Bronchial epithelial cell (primary cell): ENCODE measurements at regions not wholly inside any gene's neighbourhood (a gene's known extent, or its start where the extent isn't known, plus 50 kb on each side); places are given as distances from the start of the nearest gene placed in this dataset.

ENCODE experiments used
- DNase-seq: peaks from one replicate; pipeline ENCODE4 v3.0.0-alpha.2; 2010; ENCODE audit warnings: low read depth
- FAIRE-seq: peaks from 2 replicates; lab custom pipeline; 2011; peaks lifted over from hg19 to GRCh38; lab: Jason Lieb, UNC
- H3K27me3 ChIP-seq: 2 replicates; pipeline ENCODE4 v1.5.1; 2011; ENCODE audit warnings: low read length; ENCODE audit not compliant: control insufficient read depth, insufficient read depth
- H3K36me3 ChIP-seq: 2 replicates; pipeline ENCODE4 v1.5.1; 2011; ENCODE audit warnings: low read length; ENCODE audit not compliant: control insufficient read depth, insufficient read depth
- H3K4me3 ChIP-seq: 2 replicates; pipeline ENCODE4 v1.5.1; 2011; ENCODE audit warnings: mild to moderate bottlenecking, low read depth, low read length, control low read depth
- TF ChIP-seq, protein P1 (sequence below): IDR thresholded peaks from 2 replicates; pipeline ENCODE4 v1.5.1; 2011; ENCODE audit warnings: mild to moderate bottlenecking, moderate library complexity, low read length, control low read depth, inconsistent platforms; ENCODE audit not compliant: insufficient read depth, severe bottlenecking

DNA sequence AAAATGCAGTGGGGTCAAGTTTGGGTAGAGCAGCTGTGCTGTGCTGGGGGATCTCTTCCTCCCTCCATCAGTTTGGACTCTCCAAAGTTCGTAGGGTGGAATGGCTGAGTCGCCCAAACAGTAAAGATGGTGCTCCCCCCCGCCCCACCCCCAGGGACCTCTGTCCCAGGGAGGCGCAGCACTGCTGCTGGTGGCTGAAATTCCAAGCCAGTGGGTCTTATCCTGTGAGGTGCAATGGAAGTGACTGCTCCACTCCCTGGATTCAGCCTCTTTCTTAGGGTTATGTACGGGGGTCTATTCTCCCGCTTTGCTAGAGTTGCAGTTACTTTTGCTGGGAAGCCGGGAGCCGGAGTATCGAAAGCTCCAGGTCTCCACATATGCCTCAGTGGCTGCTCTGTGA is 97.5 kb upstream of the CTAGE1 start:
- H3K4me3 ChIP-seq = no peak overlapping the region
- FAIRE-seq = no peak
- DNase-seq = no peak
- no peaks in the 10 kb centered on the region for H3K27me3 ChIP-seq
- TF ChIP-seq, protein P1, sequence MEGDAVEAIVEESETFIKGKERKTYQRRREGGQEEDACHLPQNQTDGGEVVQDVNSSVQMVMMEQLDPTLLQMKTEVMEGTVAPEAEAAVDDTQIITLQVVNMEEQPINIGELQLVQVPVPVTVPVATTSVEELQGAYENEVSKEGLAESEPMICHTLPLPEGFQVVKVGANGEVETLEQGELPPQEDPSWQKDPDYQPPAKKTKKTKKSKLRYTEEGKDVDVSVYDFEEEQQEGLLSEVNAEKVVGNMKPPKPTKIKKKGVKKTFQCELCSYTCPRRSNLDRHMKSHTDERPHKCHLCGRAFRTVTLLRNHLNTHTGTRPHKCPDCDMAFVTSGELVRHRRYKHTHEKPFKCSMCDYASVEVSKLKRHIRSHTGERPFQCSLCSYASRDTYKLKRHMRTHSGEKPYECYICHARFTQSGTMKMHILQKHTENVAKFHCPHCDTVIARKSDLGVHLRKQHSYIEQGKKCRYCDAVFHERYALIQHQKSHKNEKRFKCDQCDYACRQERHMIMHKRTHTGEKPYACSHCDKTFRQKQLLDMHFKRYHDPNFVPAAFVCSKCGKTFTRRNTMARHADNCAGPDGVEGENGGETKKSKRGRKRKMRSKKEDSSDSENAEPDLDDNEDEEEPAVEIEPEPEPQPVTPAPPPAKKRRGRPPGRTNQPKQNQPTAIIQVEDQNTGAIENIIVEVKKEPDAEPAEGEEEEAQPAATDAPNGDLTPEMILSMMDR = no peak
- no peaks in the 10 kb centered on the region for H3K36me3 ChIP-seq

DNA sequence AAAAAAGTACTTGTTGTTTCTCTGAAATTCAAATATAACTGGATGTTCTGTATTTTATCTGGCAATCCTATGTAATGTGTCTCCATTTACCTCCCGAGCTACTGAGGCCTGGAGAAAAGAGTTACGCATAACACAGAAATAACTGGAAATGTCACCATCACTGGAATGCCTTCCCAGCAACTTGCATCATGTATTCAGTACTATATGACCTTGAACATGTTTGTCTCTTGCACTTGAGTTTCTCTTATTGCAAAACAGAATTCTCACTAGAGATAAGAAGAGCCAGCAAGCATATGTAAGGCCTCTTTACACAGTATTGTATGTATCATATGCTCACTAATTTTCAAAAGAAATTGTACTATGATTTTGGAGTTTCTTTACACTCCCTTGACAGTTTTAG is 99.6 kb upstream of the CTAGE1 start:
- Histone ChIP-seq H3K27me3 (no peaks in the 10 kb centered on the region), H3K4me3 (no peak overlapping the region), H3K36me3 (no peaks in the 10 kb centered on the region)
- TF ChIP-seq, protein P1 = no peak
- no peak for DNase-seq
- FAIRE-seq = no peak

DNA sequence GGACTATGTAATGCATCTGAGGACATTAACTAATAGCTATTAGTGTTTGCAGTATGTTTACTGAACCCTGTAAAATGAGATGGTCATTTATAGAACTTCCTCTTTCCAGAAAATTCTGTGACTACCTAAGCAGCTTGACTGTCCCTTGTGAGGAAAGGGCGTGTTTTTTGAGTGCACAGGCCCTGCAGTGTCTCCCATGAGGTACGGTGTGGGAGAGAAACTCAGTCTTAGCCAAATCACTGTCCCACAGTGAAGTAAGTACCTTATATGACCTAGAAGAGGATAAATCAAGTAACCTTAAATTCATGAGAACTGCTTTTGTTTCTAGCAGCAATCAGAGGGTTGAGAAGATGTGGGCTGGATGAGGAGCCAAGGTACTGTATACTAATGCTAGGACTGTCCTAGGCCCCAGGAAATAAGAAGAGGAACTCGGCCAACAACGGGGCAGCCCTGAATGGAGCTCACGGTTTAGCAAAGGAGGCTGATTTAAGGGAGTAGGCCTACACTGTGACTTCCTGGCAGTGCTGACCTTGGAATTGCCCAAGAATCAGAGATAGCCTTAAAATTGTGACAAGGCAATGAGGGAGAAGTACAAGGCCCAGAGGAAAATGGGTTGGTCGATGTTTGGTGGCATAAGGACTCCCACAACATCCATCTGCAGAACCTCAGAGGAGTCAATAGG is 103.5 kb upstream of the CTAGE1 start:
- FAIRE-seq = no peak
- H3K27me3 ChIP-seq = no peaks in the 10 kb centered on the region
- no peaks in the 10 kb centered on the region for H3K36me3 ChIP-seq
- no peak overlapping the region for H3K4me3 ChIP-seq
- TF ChIP-seq, protein P1 = no peak
- no peak for DNase-seq

DNA sequence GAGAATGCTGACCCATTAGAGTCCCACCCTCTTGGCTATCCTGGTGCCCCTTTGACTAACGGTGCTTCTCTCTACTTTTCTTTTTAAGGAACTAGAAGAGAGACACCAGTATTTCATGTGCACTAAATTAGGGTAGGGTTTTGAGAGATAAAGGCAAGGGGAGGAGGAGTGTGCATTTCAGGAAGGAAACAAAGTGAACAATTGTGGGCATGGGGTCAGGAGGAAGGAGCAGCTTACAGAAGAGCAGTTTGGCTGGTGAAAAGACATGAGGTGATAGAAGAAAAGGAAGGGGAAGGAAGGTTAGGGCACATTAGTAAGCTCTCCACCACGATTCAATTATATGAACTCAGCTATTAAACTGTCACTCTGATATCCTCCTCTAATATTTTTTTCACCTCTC is 105.8 kb upstream of the CTAGE1 start:
- Histone ChIP-seq H3K36me3 (no peaks in the 10 kb centered on the region), H3K27me3 (no peaks in the 10 kb centered on the region), H3K4me3 (no peak overlapping the region)
- DNase-seq = no peak
- TF ChIP-seq, protein P1 = no peak
- no peak for FAIRE-seq

DNA sequence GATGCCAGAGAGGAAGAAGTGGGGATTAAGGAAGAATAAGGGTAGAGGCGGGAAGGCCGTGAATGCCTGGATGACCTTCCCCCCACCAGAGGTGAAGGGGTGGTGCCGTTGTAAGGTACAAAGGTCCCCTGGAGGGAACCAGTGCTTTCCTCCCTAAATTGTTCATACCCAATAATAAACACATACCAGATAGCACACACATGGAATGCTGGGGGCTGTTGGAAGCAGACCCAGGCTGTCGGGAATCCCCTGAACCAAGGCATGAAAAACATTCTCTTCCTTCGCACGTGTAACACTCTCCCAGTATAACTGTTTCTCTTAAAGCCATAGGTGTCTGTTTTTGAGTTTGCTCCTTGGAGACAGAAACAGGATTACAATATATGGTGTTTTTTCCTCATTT is 107.1 kb upstream of the CTAGE1 start:
- no peak overlapping the region for H3K4me3 ChIP-seq
- FAIRE-seq (peak; percentile 43), DNase-seq (no peak)
- TF ChIP-seq, protein P1 = no peak
- H3K27me3 ChIP-seq = no peaks in the 10 kb centered on the region
- H3K36me3 ChIP-seq = no peaks in the 10 kb centered on the region

DNA sequence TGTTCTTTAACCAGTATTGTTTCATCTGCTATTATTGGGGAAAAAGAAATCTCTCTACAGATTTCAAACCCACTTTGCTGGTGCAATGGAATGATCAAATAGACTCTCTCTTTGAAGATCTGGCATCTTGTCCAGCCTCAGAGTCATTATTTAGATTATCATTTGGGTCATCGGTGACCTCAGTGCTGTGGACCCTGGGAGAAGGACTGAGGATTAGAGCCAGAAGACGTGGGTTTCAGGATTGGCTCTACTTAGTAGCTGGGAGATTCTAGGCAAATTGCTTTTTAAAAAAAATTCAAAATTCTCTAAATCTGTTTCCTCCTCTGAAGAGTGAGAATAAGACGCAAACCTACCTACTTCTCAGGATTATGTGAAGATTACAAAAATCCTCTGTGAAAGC is 107.6 kb upstream of the CTAGE1 start:
- FAIRE-seq (no peak), DNase-seq (no peak)
- Histone ChIP-seq H3K36me3 (no peaks in the 10 kb centered on the region), H3K27me3 (no peaks in the 10 kb centered on the region), H3K4me3 (no peak overlapping the region)
- TF ChIP-seq, protein P1 = no peak
